ENCODE measurements at regions not wholly inside any gene's neighbourhood (a gene's known extent, or its start where the extent isn't known, plus 50 kb on each side); places are given as distances from the start of the nearest gene placed in this dataset.

GRCh38 chr19:28988066-28988465, 224.9 kb downstream of the UQCRFS1 start:
- DNase-seq (ENCODE audit: low read depth) = no peak
- TF ChIP-seq, protein P1, sequence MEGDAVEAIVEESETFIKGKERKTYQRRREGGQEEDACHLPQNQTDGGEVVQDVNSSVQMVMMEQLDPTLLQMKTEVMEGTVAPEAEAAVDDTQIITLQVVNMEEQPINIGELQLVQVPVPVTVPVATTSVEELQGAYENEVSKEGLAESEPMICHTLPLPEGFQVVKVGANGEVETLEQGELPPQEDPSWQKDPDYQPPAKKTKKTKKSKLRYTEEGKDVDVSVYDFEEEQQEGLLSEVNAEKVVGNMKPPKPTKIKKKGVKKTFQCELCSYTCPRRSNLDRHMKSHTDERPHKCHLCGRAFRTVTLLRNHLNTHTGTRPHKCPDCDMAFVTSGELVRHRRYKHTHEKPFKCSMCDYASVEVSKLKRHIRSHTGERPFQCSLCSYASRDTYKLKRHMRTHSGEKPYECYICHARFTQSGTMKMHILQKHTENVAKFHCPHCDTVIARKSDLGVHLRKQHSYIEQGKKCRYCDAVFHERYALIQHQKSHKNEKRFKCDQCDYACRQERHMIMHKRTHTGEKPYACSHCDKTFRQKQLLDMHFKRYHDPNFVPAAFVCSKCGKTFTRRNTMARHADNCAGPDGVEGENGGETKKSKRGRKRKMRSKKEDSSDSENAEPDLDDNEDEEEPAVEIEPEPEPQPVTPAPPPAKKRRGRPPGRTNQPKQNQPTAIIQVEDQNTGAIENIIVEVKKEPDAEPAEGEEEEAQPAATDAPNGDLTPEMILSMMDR (IDR thresholded peaks at IDR 0.05; ENCODE audit: low read depth, low read length, missing control alignments) = no peak
- no peak overlapping the region for H3K4me3 ChIP-seq (ENCODE audit: low read depth, low read length)

DNA sequence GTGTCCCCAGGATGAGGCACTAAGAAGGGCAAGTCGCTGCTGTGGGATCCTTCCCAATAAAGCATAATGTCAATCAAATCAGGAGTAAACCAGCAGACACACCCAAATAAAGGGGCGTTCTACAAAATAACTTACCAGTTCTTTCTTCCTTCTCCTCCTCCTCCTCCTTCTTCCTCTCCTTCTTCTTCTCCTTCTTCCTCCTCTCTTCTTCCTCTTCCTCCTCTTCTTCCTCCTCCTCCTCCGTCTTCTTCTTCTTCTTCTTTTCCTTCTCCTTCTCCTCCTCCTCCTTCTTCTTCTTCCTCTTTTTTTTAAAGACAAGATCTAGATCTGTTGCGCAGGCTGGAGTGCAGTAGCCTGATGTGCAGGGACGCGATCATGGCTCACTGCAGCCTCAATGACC, 225.8 kb downstream of the UQCRFS1 start:
- no peak overlapping the region for H3K4me3 ChIP-seq (ENCODE audit: low read depth, low read length)
- no peak for DNase-seq (ENCODE audit: low read depth)
- TF ChIP-seq, protein P1 (IDR thresholded peaks at IDR 0.05; ENCODE audit: low read depth, low read length, missing control alignments) = no peak

DNA sequence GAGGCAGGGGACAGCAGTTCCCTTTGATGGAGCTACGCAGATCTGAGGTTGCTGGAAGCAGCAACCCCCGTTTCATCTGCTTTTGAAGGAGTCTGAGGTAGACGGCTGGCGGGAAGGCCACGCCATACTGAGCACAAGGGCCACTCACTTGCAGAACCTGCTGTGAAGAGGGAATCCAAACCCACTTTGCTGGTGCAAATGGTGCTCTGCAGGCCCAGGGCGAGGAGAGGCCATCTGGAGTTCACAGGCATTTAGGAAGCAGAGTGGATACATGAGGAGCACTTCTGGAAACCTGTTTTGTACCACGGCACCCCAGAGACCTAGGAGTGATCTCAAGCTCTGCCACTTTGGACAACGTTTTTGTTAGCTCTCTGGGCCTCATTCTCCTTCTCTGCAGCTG, 227.8 kb downstream of the UQCRFS1 start:
- no peak overlapping the region for H3K4me3 ChIP-seq (ENCODE audit: low read depth, low read length)
- TF ChIP-seq, protein P1 (IDR thresholded peaks at IDR 0.05; ENCODE audit: low read depth, low read length, missing control alignments) = no peak
- no peak for DNase-seq (ENCODE audit: low read depth)

DNA sequence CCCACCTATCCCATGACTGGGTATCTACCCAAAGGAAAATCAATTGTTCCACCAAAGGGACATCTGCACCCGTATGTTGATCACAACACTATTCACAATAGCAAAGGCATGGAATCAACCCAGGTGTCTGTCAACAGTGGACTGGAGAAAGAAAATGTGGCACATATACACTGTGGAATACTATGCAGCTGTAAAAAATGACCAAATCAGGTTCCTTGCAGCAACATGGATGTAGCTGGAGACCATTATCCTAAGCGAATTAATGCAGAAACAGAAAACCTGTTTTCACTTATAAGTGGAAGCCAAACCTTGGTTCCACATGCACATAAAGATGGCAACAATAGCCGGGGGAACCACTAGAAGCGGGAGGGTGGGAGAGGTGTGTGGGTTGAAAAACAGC, 228.6 kb downstream of the UQCRFS1 start:
- H3K4me3 ChIP-seq (ENCODE audit: low read depth, low read length) = no peak overlapping the region
- no peak for DNase-seq (ENCODE audit: low read depth)
- TF ChIP-seq, protein P1 (IDR thresholded peaks at IDR 0.05; ENCODE audit: low read depth, low read length, missing control alignments) = no peak

- TF ChIP-seq, protein P1 (IDR thresholded peaks at IDR 0.05; ENCODE audit: low read depth, low read length, missing control alignments) = no peak
- no peak for DNase-seq (ENCODE audit: low read depth)
- no peak overlapping the region for H3K4me3 ChIP-seq (ENCODE audit: low read depth, low read length)
Measured at GRCh38 chr19:28983430-28983829, 229.5 kb downstream of the UQCRFS1 start.

DNA sequence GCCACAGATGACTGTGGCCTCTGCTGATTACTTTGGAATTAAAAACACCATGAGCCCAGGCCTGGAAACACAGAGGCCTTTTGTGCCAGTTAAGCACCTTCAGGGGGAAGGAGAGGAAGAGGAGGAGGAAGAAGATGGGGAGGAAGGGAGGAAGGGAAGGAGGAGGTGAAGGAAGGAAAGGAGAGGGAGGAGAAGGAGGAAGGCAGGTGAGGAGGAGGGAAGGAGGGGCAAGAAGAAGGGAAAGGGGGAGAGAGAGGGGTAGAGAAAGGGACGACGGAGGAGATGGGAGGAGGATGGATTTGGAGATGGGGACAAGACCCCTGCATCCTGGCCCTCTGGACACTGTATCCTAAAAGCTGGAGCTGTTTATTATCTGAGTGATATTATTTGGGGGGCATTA, 231.0 kb downstream of the UQCRFS1 start:
- TF ChIP-seq, protein P1 (IDR thresholded peaks at IDR 0.05; ENCODE audit: low read depth, low read length, missing control alignments) = no peak
- no peak for DNase-seq (ENCODE audit: low read depth)

GRCh38 chr19:28981518-28981917, 231.4 kb downstream of the UQCRFS1 start:
- no peak for DNase-seq (ENCODE audit: low read depth)
- TF ChIP-seq, protein P1 (IDR thresholded peaks at IDR 0.05; ENCODE audit: low read depth, low read length, missing control alignments) = no peak
- H3K4me3 ChIP-seq (ENCODE audit: low read depth, low read length) = no peak overlapping the region

More for the DNA sequence above, 231.0 kb downstream of the UQCRFS1 start:
- no peak overlapping the region for H3K4me3 ChIP-seq (ENCODE audit: low read depth, low read length)
